GM18861 (cell line): ENCODE measurements at regions not wholly inside any gene's neighbourhood (a gene's known extent, or its start where the extent isn't known, plus 50 kb on each side); places are given as distances from the start of the nearest gene placed in this dataset.

Experiments used
- ATAC-seq: cut with Tn5 transposase; IDR thresholded peaks from one replicate; pipeline ENCODE4 v1.9.1; 2021; ENCODE audit not compliant: unreplicated experiment

DNA sequence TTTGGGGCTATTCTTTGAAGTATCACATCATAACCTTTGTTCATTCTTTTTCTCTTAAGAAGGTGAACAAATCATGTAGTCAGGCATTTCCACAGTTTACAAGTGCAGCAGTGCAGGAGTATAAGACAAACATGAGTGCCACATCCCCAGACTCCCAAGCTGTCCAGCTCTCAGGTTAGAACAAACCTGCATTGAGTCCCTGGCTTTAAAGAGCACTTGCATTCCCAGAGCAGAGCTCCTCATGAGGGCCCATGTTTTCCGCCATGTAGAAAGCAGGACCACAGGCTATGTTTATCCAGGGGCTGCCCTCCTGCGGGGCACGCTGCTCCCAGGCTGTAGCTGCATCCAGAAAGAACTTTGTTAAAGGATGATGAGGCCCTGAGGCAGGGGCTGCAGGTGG lies 267.7 kb downstream of the TLE3 start:
- no peak for ATAC-seq

- no peak for ATAC-seq
These were observed 267.3 kb downstream of the TLE3 start for GRCh38 chr15:69830430-69830829.

GRCh38 chr15:69830876-69831275 lies 266.8 kb downstream of the TLE3 start:
- ATAC-seq, result no peak

DNA sequence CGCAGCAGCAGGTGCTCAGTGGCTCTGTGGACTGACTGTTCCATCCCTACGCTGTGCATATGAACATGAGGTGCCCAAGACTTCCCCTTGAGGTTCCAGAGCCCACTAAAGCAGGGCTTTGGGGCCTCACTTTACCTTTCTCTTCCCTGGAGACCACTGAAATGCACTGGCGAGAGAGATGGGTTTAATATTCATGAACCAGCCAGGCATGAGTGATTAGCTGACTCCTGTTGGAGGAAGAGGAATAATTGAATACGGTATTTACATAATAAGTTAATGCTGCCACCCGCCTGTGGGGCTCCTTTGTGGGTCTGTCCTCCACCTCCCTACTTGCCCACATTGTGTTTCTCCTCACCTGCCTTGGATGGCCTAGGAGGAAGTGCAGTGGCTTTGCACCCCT lies 263.4 kb downstream of the TLE3 start:
- no peak for ATAC-seq

DNA sequence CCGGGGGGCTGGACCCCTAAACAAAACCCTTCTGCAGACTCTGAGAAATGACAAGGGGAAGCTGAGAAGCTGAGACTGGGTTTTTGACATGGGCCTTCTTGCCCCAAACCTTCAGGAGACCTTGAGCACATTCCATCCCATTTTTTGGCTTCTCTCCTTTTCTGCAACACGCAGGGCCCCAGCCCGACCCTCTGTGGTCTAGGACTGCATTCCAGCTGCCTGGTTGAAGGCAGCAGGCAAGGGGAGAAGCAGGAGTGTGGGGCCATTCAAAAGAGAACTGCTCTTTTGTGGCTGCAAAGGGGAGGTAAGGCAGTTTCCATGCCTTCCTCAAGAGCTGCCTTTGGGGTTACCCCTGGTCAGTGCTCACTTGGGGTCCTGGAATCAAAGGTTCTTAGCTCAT lies 263.0 kb downstream of the TLE3 start:
- ATAC-seq, result no peak

DNA sequence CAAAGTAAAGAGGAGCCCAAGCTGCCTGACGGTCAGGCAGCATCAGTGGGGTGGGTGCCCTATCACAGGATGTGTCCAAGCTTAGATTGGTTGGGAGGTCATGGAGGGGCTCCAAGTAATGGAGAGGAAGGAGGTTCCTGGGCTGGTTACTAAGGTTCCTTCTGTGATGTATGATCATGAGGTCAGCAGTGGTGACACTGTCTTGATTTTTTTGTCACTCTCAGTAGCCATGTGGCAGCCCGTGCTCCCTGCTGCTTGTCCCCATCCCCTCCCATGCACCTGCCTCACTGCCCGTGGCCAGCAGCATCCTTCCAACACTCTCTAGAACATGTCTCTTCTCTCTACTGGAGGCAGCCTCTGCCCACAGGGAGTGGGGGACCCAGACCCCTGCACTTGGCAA lies 261.7 kb downstream of the TLE3 start:
- no peak for ATAC-seq

DNA sequence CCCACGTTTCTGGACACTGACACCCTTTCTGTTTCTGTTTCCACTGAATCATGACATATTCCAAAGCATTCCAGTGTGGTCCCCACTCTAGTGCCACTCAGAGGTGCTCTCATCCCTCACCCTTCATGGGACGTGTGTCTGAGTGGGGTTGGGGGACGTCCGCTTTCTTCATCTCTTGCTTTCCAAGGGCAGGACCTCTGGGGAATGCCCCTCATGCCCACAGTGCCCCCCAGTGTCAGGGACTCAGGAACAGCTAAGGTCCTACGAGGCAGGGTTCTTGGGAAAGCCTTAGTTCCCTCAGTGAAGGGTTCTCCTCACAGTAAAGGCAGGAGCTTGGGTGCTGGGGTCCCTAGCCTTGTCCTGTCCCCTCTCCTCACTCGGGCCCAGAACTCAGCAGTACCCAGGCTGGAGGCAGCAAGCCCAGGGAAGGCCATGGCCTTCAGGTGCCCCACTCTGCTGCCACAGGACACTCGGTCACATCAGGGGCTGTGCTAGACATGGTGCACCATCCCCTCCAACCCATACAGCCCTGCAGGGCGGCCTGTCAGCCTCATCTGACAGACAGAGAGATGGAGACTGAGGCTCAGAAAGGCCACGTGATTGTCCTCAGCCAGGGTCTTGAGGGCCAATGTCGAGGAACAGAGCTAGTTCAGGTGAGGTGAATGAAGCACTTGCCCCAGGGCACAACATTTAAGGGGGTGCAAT lies 261.0 kb downstream of the TLE3 start:
- no peak for ATAC-seq

DNA sequence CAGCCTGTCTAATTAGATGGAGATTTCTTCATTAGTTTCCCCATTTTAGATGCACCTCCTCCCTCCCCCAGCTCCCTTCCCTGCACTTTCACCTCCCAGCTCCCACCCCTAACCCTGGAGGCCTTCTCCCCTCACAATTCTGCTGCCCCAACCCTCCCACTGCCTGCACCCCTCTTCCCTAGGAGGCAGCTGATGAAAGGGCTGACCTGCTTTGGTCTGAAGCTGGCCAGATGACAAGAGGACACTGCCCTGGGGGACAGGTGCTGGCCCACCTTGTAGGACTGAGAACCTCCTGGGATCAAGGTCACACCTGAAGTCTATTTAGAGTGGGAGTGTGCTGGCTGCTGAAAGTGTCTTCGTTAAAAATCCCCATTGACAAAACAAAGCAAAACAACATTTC lies 259.4 kb downstream of the TLE3 start:
- ATAC-seq, result no peak

- ATAC-seq, result no peak
These were observed 258.7 kb downstream of the TLE3 start for GRCh38 chr15:69838994-69839393.

DNA sequence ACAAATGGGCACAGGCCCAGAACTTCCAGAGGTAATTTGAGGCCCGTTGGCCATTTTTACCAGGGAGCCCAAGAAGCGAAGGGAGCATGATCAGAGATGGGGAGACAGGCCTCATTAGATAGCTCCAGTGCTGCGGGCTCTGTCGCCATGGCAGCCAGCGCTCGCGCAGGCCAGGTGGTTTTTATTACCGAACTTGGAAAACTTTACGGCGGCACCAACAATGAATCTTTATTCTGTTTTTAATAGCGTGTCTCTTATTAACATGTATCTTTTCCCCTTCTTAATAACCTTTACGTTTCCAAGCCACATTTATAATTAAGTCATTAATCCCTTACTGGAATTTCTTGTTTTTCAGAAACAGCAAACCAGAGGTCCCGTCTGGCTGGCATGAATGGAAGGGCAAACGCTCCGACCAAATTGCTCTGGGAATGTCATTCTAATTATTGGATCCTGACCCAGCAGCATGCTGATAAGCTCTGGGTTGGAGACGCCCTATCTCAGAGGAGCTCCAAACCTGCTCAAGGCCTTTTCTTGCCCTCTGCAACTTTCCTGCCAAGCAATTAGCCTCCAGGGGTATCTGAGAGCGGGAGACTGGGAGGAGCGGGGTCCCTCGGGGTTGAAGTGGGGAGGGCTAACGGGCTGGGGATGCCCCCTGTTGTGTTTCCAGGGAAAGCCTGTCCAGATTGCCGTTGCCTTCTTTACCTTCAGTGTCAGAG lies 256.4 kb downstream of the TLE3 start:
- ATAC-seq, result no peak

DNA sequence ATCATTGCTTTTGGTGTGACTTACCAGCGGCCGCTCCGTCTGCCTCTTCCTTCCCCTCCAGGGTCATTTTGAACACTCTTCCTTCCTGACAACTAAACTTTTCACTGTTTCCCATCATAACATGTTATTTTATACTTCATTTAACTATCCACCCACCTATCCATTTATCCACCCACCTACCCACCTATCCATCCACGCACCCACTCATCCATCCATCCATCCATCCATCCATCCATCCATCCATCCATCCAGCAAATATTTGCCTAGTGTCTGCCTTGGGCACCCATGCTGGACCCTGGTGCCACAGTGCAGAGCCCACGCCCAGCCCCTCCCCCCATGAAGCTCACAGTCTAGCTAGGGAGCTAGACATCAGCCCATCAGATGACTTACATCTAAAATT lies 254.9 kb downstream of the TLE3 start:
- no peak for ATAC-seq

DNA sequence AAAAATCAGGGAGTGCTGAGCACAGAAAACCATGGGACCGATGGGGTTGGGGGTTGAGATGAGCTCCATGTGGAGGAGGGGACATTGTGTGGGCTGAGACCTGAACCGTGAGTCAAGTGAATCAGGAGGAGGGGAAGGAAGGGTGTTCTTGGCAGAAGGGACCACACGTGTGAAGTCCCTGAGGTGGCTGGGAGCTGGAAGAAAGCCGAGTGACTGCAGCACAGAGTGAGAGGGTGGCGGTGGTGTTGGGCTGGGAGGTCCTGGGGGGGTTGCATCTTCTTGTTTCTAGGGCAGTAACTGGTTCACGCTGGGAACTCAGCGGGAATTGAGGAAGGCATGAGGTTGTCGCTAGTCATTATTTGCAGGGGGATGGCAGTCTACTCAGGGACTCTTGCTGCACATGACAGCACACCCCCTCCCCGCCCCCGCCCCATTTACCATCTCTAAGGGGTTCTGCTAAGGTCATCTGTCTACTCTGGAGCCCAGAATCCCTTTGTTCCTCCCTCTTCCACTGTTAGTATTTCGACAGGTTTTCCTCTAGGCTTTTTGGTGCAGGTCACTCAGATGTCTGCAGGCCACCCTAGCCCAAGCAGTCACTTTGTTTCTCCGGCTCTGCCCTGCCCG lies 254.3 kb downstream of the TLE3 start:
- ATAC-seq, result no peak

GRCh38 chr15:69843900-69844304 lies 253.8 kb downstream of the TLE3 start:
- no peak for ATAC-seq

DNA sequence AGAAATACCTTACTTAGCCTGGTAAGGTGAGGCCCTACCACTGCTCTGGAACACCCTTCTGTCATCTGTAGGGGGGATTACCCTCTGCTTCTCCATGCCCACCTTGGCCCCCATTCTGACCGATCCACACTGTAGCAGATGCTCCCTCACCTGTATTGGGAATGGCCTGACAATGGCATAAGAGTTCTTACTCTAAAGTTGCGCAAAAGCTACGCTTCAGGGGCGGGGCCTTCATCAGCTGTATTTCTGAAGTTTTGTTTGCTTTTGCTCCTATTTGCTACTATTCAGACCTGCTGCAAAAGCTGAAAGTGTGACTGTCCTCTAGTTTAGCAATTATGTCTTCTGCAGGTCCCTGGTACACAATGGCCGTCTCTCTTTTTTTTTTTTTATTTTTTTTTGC lies 252.6 kb downstream of the TLE3 start:
- ATAC-seq, result no peak

DNA sequence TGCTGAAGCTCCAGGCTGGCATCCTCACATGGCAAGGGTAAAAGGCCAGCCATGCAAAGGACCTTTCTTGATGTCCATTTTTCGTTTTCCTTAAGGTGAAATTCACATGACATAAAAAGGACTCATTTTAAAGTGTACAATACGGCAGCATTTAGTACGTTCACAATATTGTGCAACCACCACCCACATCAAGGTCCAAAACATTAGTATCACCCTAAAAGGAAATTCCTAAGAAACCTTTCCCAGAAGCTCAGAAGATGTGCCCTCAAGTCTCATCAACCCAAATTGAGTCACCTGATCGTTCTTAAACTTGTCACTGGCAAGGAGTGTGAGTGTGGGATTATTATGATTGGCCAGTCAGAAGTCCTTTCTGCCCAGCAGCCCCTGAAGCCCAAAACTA lies 250.1 kb downstream of the TLE3 start:
- ATAC-seq, result no peak

DNA sequence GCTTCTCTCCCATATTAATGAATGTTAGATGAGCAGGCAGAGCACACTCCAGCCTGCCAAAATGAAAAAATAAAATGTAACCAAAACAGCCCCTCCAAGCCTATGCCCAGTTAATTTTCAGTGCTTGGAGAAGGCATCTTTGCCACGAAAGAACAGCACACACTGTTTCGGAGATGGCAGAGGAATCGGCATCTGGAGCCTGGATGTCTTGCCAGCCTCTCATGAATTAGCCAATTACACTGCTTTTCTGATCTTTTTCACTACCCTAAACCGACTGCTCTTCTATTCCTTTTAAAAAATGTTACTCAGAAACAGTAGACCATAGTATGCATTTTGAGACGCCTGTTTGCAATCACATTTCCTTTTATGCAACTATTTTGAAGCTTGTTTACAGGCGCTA lies 249.6 kb downstream of the TLE3 start:
- no peak for ATAC-seq

- ATAC-seq, result no peak
These were observed 249.0 kb downstream of the TLE3 start for GRCh38 chr15:69848551-69849231.

GRCh38 chr15:69849232-69849610 lies 248.5 kb downstream of the TLE3 start:
- ATAC-seq, result no peak

GRCh38 chr15:69852482-69852881 lies 245.2 kb downstream of the TLE3 start:
- no peak for ATAC-seq

- ATAC-seq, result no peak
These were observed 244.8 kb downstream of the TLE3 start for GRCh38 chr15:69852916-69853315.

DNA sequence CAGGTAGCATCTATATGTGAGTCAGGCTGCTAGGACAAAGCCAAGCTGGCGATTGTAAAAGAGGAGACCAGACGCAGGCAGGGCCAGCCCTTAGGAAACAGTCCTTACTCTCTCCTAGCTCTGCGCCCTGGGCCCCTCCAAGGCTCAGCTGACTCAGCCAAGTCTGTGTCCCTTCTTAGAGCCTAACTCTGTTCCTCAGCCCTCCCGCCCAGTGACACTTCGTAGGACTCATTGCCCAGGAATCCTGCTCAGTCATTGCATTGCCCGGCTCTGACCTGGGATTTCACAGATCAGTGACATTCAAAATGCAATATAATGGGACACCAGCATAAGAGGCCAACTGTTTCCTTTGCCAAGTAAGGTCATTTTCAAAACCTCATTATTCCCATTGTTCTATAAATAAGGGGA lies 244.2 kb downstream of the TLE3 start:
- ATAC-seq, result no peak

DNA sequence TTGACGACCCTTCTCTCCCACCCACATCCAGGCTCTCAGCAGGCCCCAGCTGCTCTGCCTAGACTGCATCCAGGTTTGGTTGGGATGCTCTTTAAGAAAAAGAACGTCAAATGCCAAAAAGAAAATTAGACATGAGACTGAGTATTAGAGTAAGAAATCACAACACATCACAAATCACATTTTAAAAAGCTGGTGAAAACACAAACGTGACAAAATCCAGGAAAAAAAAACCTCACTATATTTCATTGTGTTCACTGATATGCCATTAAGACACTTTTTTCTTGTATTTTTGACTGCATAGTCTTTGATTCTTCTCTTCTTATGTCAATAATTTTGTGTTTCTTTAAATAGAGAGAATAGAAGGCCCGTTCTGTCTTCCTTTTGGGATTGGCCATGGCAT lies 243.7 kb downstream of the TLE3 start:
- ATAC-seq, result no peak
